GM15510 (cell line): ENCODE measurements at regions not wholly inside any gene's neighbourhood (a gene's known extent, or its start where the extent isn't known, plus 50 kb on each side); places are given as distances from the start of the nearest gene placed in this dataset.

Experiments used
- POLR2A ChIP-seq: IDR thresholded peaks from 3 replicates; pipeline ENCODE4 v1.6.1; 2011; ENCODE audit warnings: borderline replicate concordance; ENCODE audit not compliant: insufficient read length; ENCODE audit errors: extremely low read depth

DNA sequence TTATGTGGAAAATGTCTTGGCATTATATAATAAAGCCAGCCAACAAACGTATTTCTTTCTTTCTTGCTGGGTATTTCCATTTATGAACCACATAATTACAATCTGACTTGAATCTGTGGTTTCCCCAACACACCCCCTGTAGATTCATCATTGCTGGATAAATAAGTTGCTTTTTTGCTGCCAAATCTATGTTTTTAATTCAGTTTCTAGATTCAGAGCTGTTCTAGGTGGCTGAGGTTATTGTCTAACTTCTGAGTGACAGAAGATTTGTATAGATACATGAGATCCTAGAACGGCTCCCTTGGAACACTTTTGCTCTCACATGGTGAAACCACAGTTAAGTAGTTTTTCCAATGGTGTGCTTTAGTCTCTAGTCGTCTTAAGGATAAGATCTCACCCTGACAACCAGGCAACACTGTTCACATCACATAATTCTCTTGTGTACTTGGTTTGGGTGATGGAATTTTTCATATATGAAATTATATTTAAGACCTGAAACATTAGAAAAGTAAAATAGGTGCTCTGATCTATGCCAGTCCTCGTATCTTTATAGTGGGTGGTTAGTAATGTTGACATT is 239.1 kb downstream of the KLF12 start:
- TF ChIP-seq POLR2A: no peak

DNA sequence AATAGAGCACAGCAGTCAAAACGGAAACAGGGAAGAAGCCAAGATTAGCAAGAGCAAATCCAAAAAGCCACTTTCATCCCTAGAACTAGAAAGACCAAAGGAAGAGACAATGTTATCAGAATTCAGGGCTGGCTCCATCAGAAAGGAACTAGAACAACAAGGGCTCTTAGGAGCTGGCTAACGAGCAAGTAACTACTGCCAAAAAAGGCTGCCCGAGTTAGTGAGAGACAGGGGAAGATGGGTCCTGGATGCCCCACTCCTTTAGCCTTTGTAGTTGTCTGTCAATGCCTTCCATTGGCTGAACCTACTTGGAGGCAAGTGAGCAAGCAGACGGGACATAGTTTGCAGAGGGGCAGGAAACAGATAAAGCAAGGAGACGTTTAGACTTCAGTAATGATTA is 240.4 kb downstream of the KLF12 start:
- TF ChIP-seq POLR2A: no peak

GRCh38 chr13:73891805-73892204 is 242.4 kb downstream of the KLF12 start:
- TF ChIP-seq POLR2A: no peak

DNA sequence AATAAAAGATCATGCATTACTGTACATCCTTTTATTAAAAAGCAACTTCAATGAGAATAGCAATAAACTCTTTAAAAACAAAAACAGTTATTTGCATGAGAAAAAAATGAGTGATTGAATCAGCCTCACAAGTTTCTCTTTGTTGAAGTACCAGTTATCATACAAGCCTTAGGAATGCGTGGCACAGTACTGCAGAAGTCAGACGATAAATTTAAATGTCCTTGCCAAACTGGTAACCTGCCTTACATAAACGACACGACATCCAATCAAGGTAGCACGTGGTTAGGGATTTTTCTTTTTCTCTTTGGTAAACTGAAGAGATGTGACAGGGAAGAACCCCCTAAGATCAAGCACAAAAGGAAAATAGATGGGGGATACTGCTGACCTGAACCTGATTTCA is 251.0 kb downstream of the KLF12 start:
- no peak for TF ChIP-seq POLR2A

- TF ChIP-seq POLR2A: no peak
Observed at GRCh38 chr13:73880365-73880764, 253.8 kb downstream of the KLF12 start.

DNA sequence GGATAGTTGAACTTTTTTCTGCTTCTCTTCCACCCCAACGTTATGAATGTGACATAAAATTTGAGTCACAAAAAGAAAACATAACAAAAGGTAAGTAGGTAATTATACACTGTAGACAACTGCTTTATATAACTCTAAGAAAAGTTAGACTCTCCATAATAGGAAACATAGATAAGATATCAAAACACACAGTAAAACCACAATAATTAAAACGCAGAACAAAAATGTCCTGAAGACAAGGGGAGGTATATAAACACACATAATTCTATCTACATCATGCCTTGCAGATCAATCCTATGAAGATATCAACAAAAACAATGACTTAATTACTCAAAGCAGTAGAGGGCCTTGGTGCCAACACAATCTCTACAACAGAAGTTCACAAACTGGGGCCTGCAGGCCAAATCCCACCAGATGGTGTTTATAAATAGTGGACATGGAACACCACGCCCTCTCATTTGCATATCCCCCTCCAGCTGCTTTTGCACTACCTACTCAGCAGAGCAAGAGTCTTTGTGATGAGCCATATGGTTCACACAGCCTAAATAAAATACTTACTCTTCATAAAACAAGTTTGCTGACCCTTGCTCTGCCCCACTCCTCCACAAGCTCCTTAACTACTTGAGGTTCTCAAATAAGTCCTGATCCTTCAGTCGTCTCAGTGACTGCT is 254.7 kb downstream of the KLF12 start:
- no peak for TF ChIP-seq POLR2A

DNA sequence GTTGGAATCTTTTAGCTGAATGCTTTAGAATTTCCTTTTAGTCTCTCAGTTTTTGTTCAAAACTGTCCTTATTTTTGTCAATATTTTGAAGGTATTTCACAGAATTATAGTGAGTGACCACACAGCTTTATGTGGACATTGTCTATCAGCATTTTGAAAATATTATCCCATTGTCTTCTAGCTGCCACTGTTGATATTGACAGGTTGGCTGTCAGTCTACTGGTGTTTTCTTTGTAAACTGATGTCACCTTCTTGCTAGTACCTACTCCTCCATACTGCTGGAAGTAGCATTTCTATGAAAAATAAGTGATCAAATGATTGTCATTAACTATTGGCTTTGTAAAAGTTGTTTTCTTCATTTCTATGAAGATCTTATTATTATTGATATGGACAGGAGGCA is 256.8 kb downstream of the KLF12 start:
- TF ChIP-seq POLR2A: no peak

DNA sequence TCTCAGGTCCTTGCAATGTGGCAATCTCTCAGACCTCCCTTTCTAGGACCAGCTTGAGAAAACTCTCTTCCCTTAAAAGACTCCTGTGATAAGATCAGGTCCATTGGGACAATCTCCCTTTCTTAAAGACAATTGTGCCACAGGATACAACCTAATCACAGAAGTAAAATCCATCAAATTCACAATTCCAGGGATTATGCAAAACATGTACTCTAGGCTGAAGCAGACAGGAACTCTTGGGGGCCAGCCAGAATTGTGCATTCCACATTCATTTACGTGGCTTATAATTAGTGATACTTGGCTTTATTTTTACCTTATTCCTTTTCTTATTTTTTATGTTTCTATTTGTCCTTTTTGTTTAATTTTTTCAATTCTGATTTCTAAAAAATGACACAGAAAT is 257.9 kb downstream of the KLF12 start:
- TF ChIP-seq POLR2A: no peak

DNA sequence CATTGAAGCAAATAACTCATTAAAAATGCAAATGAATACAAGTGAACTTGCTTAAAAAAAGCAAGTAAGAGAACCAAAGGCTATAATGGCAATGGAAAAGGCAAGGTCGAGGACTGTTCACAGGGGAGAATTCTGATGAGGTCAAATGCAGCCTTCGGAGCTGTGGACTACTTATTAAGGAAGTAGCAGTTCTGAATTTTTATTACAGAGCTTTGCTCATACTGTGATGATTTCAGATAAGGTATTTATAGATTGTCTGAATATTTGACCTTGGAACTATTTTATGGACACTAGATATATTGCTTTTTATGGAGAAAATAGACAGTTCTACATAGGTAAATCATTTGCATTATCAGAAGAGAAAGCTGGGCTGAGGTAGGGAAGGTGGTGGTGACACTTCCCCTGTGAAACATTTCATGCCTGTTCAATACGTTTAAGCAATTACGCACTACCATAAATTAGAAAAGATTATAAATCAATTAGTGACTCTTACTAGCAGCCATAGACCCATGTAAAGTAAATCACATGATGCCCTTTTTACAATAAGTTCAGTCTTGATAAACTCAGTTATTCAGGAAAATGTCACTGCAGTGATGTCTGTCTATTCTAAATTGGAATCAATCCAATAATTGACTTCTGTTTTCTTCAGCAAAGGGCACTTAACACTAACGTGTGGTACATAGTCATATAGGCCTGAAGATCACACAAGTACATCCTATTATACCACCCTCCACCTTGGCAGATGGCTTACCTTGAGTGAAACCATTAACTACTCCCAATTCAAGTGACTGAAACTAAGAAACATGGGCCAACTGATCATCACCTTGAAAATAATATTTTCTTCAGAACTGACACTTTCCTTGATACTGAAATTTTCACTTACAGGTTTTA is 260.0 kb downstream of the KLF12 start:
- TF ChIP-seq POLR2A: no peak

GRCh38 chr13:73872397-73872796 is 261.8 kb downstream of the KLF12 start:
- no peak for TF ChIP-seq POLR2A

GRCh38 chr13:73870970-73871935 is 263.0 kb downstream of the KLF12 start:
- TF ChIP-seq POLR2A: no peak

- TF ChIP-seq POLR2A: no peak
Observed at GRCh38 chr13:73870036-73870741, 264.0 kb downstream of the KLF12 start.

- TF ChIP-seq POLR2A: no peak
Observed at GRCh38 chr13:73865027-73865426, 269.2 kb downstream of the KLF12 start.

DNA sequence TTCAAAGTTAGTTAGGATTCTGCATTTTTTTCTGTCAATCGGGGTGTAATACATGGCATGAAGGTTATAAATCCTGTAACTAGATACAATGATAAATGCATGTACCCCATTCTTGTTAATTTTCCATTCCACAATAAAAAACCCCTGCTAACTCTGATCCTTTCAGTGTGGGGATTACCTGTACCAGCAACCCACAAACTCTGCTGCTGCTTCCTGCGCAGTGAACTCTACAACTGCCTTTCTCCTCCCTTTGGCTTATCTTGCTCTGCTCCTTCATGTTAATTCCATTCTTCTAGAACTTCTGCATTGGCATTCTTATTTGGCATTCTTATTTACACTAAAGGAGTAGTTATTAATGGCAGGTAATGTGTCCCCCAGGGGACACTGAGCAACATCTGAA is 273.1 kb downstream of the KLF12 start:
- TF ChIP-seq POLR2A: no peak
